ENCODE measurements at regions not wholly inside any gene's neighbourhood (a gene's known extent, or its start where the extent isn't known, plus 50 kb on each side); places are given as distances from the start of the nearest gene placed in this dataset.
"Not testable (repeated sequence)": the region's sequence is repeated elsewhere in the genome, so short reads cannot be mapped to it uniquely, and the experiment has no call there.

GRCh38 chr14:25444381-25444780 lies 394.4 kb upstream of the STXBP6 start:
- H3K27me3 ChIP-seq: no peaks in the 10 kb centered on the region
- DNase-seq: no peak
- intact Hi-C loops (cut with DNase I): no loop called here
- no peaks in the 10 kb centered on the region for H3K36me3 ChIP-seq
- no peaks in the 10 kb centered on the region for H3K4me1 ChIP-seq
- TF ChIP-seq POLR2A (IDR thresholded peaks at IDR 0.05): no peak
- TF ChIP-seq, protein P1, sequence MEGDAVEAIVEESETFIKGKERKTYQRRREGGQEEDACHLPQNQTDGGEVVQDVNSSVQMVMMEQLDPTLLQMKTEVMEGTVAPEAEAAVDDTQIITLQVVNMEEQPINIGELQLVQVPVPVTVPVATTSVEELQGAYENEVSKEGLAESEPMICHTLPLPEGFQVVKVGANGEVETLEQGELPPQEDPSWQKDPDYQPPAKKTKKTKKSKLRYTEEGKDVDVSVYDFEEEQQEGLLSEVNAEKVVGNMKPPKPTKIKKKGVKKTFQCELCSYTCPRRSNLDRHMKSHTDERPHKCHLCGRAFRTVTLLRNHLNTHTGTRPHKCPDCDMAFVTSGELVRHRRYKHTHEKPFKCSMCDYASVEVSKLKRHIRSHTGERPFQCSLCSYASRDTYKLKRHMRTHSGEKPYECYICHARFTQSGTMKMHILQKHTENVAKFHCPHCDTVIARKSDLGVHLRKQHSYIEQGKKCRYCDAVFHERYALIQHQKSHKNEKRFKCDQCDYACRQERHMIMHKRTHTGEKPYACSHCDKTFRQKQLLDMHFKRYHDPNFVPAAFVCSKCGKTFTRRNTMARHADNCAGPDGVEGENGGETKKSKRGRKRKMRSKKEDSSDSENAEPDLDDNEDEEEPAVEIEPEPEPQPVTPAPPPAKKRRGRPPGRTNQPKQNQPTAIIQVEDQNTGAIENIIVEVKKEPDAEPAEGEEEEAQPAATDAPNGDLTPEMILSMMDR (IDR thresholded peaks at IDR 0.05): no peak
- no peak overlapping the region for H3K4me3 ChIP-seq
- 88 to 91% methylated on average over 2 of the region's 2 CpGs for WGBS, 2 donors
- H3K27ac ChIP-seq: no peak overlapping the region
- H3K9me3 ChIP-seq: no peaks in the 10 kb centered on the region

DNA sequence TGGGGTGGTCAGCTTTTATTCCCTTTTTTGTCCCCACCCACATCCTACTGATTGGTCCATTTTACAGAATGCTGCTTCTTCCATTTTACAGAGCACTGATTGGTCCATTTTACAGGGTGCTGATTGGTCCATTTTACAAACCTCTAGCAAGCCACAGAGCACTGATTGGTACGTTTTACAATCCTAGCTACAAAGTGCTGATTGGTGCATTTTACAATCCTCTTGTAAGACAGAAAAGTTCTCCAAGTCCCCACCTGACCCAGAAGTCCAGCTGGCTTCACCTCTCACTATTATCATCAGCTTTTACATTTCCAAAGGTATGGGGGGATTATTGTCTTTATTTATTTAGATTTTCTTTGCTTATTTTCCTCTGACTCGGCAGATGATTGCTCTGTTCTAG lies 390.4 kb upstream of the STXBP6 start:
- H3K4me1 ChIP-seq; H3K27me3 ChIP-seq; DNase-seq; H3K36me3 ChIP-seq; H3K9me3 ChIP-seq; H3K27ac ChIP-seq; intact Hi-C loops (cut with DNase I); H3K4me3 ChIP-seq: not testable (repeated sequence)
- WGBS, 2 donors: 69 to 76% methylated on average over 2 of the region's 2 CpGs

DNA sequence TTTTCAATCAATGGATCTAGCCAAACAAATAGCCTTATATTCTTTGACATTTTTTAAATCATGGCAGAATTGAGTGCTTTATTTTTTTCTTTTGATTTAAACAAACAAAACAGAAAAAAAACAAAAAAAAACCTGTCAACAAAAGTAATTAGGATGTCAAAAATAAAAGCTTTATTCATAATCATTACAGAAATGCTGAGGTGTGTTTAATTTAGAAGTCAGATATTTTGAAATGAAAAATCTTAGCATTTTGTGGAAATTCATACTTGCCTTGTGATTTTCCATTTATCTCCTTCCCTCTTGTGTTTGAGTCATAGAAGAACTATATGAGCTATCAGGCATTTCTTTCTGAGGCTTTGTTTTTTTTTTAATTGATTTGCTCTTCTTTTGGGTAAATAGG lies 387.0 kb upstream of the STXBP6 start:
- peaks cover 0 to 10% (median 0%) of the 10 kb centered on the region in 3 donors for H3K9me3 ChIP-seq
- DNase-seq: no peak
- TF ChIP-seq, protein P1 (IDR thresholded peaks at IDR 0.05): no peak
- no peak for TF ChIP-seq POLR2A (IDR thresholded peaks at IDR 0.05)
- no peaks in the 10 kb centered on the region for H3K4me1 ChIP-seq
- H3K27ac ChIP-seq: no peak overlapping the region
- H3K4me3 ChIP-seq: no peak overlapping the region
- no peaks in the 10 kb centered on the region for H3K27me3 ChIP-seq
- intact Hi-C loops (cut with DNase I): no loop called here
- H3K36me3 ChIP-seq: no peaks in the 10 kb centered on the region

- no peak overlapping the region for H3K27ac ChIP-seq
- H3K4me3 ChIP-seq: no peak overlapping the region
- peaks cover 0 to 10% (median 0%) of the 10 kb centered on the region in 3 donors for H3K9me3 ChIP-seq
- no peak for DNase-seq
- intact Hi-C loops (cut with DNase I): no loop called here
- TF ChIP-seq, protein P1 (IDR thresholded peaks at IDR 0.05): no peak
- TF ChIP-seq POLR2A (IDR thresholded peaks at IDR 0.05): no peak
- H3K27me3 ChIP-seq: no peaks in the 10 kb centered on the region
- no peaks in the 10 kb centered on the region for H3K36me3 ChIP-seq
- no peaks in the 10 kb centered on the region for H3K4me1 ChIP-seq
- WGBS, 2 donors: 65 to 72% methylated on average over 2 of the region's 2 CpGs
These were observed 386.4 kb upstream of the STXBP6 start for GRCh38 chr14:25436288-25436875.

- no peak for DNase-seq
- intact Hi-C loops (cut with DNase I): no loop called here
These were observed 381.5 kb upstream of the STXBP6 start for GRCh38 chr14:25431211-25432076.

More at GRCh38 chr14:25431211-25432076, 381.5 kb upstream of the STXBP6 start:
- Histone ChIP-seq H3K4me3 (no peak overlapping the region), H3K36me3 (no peaks in the 10 kb centered on the region), H3K27ac (no peak overlapping the region), H3K27me3 (no peaks in the 10 kb centered on the region), H3K9me3 (peaks cover 0 to 10% (median 0%) of the 10 kb centered on the region in 3 donors), H3K4me1 (no peaks in the 10 kb centered on the region)
- TF ChIP-seq POLR2A (IDR thresholded peaks at IDR 0.05): no peak
- TF ChIP-seq, protein P1 (IDR thresholded peaks at IDR 0.05): peak in 2 of 6 experiments; percentile 6 to 14
- 80 to 82% methylated on average over 15 to 21 of the region's 21 CpGs for WGBS, 2 donors
